SK-N-SH (cell line): ENCODE measurements at regions not wholly inside any gene's neighbourhood (a gene's known extent, or its start where the extent isn't known, plus 50 kb on each side); places are given as distances from the start of the nearest gene placed in this dataset.

Experiments used
- CTCF ChIA-PET: fragments of 300-600, 350-600 bp; formaldehyde crosslinking; extraction: SDS; loops from one replicate; lab custom pipeline; 2021; lab: Yijun Ruan, JAX
- POLR2A ChIA-PET: fragments of 350-600 bp; sonication (Branson Sonifier 250); formaldehyde crosslinking; extraction: SDS; loops from one replicate; lab custom pipeline; 2020; ENCODE audit warnings: antibody characterized with exemption, inconsistent platforms; lab: Yijun Ruan, JAX
- DNase-seq: peaks from one replicate; pipeline ENCODE4 v3.0.0; 2012
- H2AFZ ChIP-seq: fragments of 200-600 bp; sonication (generic); 2 replicates; pipeline ENCODE4 v1.8.1; 2016; ENCODE audit warnings: antibody characterized with exemption, mild to moderate bottlenecking, low read depth
- H3F3A ChIP-seq: fragments of 200-600 bp; sonication (generic); replicated peaks from 2 replicates; pipeline ENCODE3; 2016; ENCODE audit warnings: antibody characterized with exemption, mild to moderate bottlenecking; ENCODE audit not compliant: insufficient read depth
- H3K27ac ChIP-seq, 2 experiments: fragments of 200-500 bp in 1 of 2; fragments of 200-600 bp in 1 of 2; sonication (Bioruptor generic) in 1 of 2; sonication (generic), shearing (Covaris generic) in 1 of 2; 2 replicates each; pipeline versions ENCODE4 v1.5.1 to v1.6.1; 2014 to 2016; ENCODE audit warnings: low read depth in 2 of 2, inconsistent platforms in 1 of 2, low read length in 1 of 2, mild to moderate bottlenecking in 1 of 2, mixed read lengths in 1 of 2
- H3K27me3 ChIP-seq: fragments of 200-600 bp; sonication (generic), shearing (Covaris generic); 2 replicates; pipeline ENCODE4 v1.6.1; 2016; ENCODE audit warnings: mixed run types; ENCODE audit not compliant: insufficient read depth
- H3K36me3 ChIP-seq, 2 experiments: fragments of 200-500 bp in 1 of 2; fragments of 200-600 bp in 1 of 2; sonication (Bioruptor generic) in 1 of 2; sonication (generic) in 1 of 2; replicated peaks in 1 of 2; 2 replicates each; pipeline versions ENCODE3 to v1.5.1; 2014 to 2016; ENCODE audit warnings: low read length in 1 of 2, mild to moderate bottlenecking in 1 of 2; ENCODE audit not compliant: insufficient read depth in 2 of 2, control insufficient read depth in 1 of 2
- H3K4me1 ChIP-seq, 2 experiments: fragments of 200-500 bp in 1 of 2; fragments of 200-600 bp in 1 of 2; sonication (Bioruptor generic) in 1 of 2; sonication (generic), shearing (Covaris generic) in 1 of 2; 2 replicates each; pipeline versions ENCODE4 v1.5.1 to v1.6.1; 2014 to 2016; ENCODE audit warnings: low read depth in 1 of 2, low read length in 1 of 2, mixed run types in 1 of 2; ENCODE audit not compliant: insufficient read depth in 2 of 2, control insufficient read depth in 1 of 2
- H3K4me2 ChIP-seq: fragments of 200-600 bp; sonication (generic), shearing (Covaris generic); 2 replicates; pipeline ENCODE4 v1.6.1; 2017; ENCODE audit warnings: mixed run types
- H3K4me3 ChIP-seq, 2 experiments: fragments of 200-500 bp in 1 of 2; fragments of 200-600 bp in 1 of 2; sonication (Bioruptor generic) in 1 of 2; sonication (generic), shearing (Covaris generic) in 1 of 2; 2 replicates each; pipeline versions ENCODE4 v1.5.1 to v1.8.1; 2014 to 2016; ENCODE audit warnings: low read depth in 2 of 2, inconsistent platforms in 1 of 2, low read length in 1 of 2, mild to moderate bottlenecking in 1 of 2, mixed read lengths in 1 of 2, moderate library complexity in 1 of 2
- H3K79me2 ChIP-seq: fragments of 200-600 bp; sonication (generic); 2 replicates; pipeline ENCODE4 v1.8.1; 2017; ENCODE audit warnings: mild to moderate bottlenecking; ENCODE audit not compliant: insufficient read depth
- H3K9ac ChIP-seq: fragments of 200-600 bp; sonication (generic); 2 replicates; pipeline ENCODE4 v1.6.1; 2017; ENCODE audit warnings: mixed run types
- H3K9me2 ChIP-seq: fragments of 200-600 bp; sonication (generic); 2 replicates; pipeline ENCODE4 v1.6.1; 2017; ENCODE audit warnings: mixed run types
- H3K9me3 ChIP-seq: fragments of 200-600 bp; sonication (generic); 2 replicates; pipeline ENCODE4 v1.6.1; 2017; ENCODE audit warnings: mixed run types, mild to moderate bottlenecking, moderate library complexity
- H4K20me1 ChIP-seq: fragments of 200-600 bp; sonication (generic); 2 replicates; pipeline ENCODE4 v1.6.1; 2017; ENCODE audit warnings: mild to moderate bottlenecking, mixed run types; ENCODE audit not compliant: insufficient read depth
- CHD2 ChIP-seq: fragments of 150-350 bp; IDR thresholded peaks from 2 replicates; pipeline ENCODE4 v1.6.1; 2018; ENCODE audit warnings: low read length; ENCODE audit not compliant: partially characterized antibody
- ELF1 ChIP-seq: IDR thresholded peaks from 2 replicates; pipeline ENCODE4 v1.4.0; 2012
- EP300 ChIP-seq, 2 experiments: IDR thresholded peaks; 2 replicates each; pipeline versions ENCODE4 v1.4.0 to v1.6.1; 2012; ENCODE audit warnings: borderline replicate concordance in 1 of 2, low read depth in 1 of 2, low read length in 1 of 2
- FOSL2 ChIP-seq: IDR thresholded peaks from 2 replicates; pipeline ENCODE4 v1.4.0; 2012; ENCODE audit warnings: low read depth, mild to moderate bottlenecking, moderate library complexity, borderline replicate concordance
- FOXM1 ChIP-seq: IDR thresholded peaks from 2 replicates; pipeline ENCODE4 v1.4.0; 2012; ENCODE audit warnings: low read depth, mild to moderate bottlenecking
- JUND ChIP-seq: IDR thresholded peaks from 2 replicates; pipeline ENCODE4 v1.4.0; 2012
- NRF1 ChIP-seq: IDR thresholded peaks from 2 replicates; pipeline ENCODE4 v1.6.1; 2012; ENCODE audit warnings: low read depth, mild to moderate bottlenecking, low read length
- RCOR1 ChIP-seq: fragments of 150-350 bp; IDR thresholded peaks from 2 replicates; pipeline ENCODE4 v1.6.1; 2017; ENCODE audit warnings: antibody characterized with exemption, low read length
- REST ChIP-seq: IDR thresholded peaks from 2 replicates; pipeline ENCODE4 v1.6.1; 2012; ENCODE audit warnings: mild to moderate bottlenecking, low read depth, low read length, moderate library complexity
- SMC3 ChIP-seq: IDR thresholded peaks from 2 replicates; pipeline ENCODE4 v1.6.1; 2012; ENCODE audit warnings: low read depth, low read length, improper control_type of control experiment
- WGBS: methylation state at CpG from one replicate; pipeline ENCODE4 v1.1.6; 2017; ENCODE audit warnings: low lambda C conversion rate; 5-methylcytosine and 5-hydroxymethylcytosine counted together

GRCh38 chr1:219466766-219467165 is 146.1 kb downstream of the ZC3H11B start:
- no peaks in the 10 kb centered on the region for H4K20me1 ChIP-seq
- POLR2A ChIA-PET, result no interaction called here
- H3K4me2 ChIP-seq, result no peak overlapping the region
- CTCF ChIA-PET, result no interaction called here
- H2AFZ ChIP-seq, result no peak overlapping the region
- H3K4me1 ChIP-seq, result peaks cover 3 to 4% of the 10 kb centered on the region in 2 experiments; a peak in 2 of 4 replicates
- TF ChIP-seq ELF1, result no peak
- TF ChIP-seq NRF1, result no peak
- no peak for TF ChIP-seq SMC3
- TF ChIP-seq RCOR1, result no peak
- no peak for TF ChIP-seq CHD2
- no peak for TF ChIP-seq REST
- TF ChIP-seq EP300 (IDR thresholded peaks at IDR 0.05; ENCODE audit: borderline replicate concordance in 1 of 2, low read depth in 1 of 2, low read length in 1 of 2), result no peak
- no peak for TF ChIP-seq FOXM1
- TF ChIP-seq, all 33 proteins: peak for 0
- DNase-seq, result no peak
- no peak overlapping the region for H3K9ac ChIP-seq
- H3K36me3 ChIP-seq, result no peaks in the 10 kb centered on the region
- H3F3A ChIP-seq, result no peaks in the 10 kb centered on the region
- no peaks in the 10 kb centered on the region for H3K27me3 ChIP-seq
- H3K27ac ChIP-seq, result no peak overlapping the region
- H3K79me2 ChIP-seq, result no peaks in the 10 kb centered on the region
- H3K9me3 ChIP-seq, result no peaks in the 10 kb centered on the region
- no peak overlapping the region for H3K4me3 ChIP-seq
- H3K9me2 ChIP-seq, result no peaks in the 10 kb centered on the region

GRCh38 chr1:219465212-219466093 is 147.5 kb downstream of the ZC3H11B start:
- Histone ChIP-seq H2AFZ (peak overlapping the region; percentile 19; the same call in 1 of the 2 replicates), H3K27me3 (no peaks in the 10 kb centered on the region), H3K9me3 (no peaks in the 10 kb centered on the region), H3K36me3 (no peaks in the 10 kb centered on the region), H3K79me2 (no peaks in the 10 kb centered on the region)
- 89% methylated on average over 7 of the region's 7 CpGs for WGBS
- CTCF ChIA-PET, result no interaction called here
- TF ChIP-seq FOSL2, result 0 out of 2 replicates have a peak, but pooled peaks have one; percentile 11
- no peak for TF ChIP-seq JUND
- TF ChIP-seq, all 33 proteins: peak for 1
- POLR2A ChIA-PET, result no interaction called here
- no peaks in the 10 kb centered on the region for H4K20me1 ChIP-seq
- H3K27ac ChIP-seq, result peak overlapping the region in 1 of 2 experiments; percentile 30; a peak in 2 of 4 replicates
- peaks cover 4% of the 10 kb centered on the region in 2 experiments; a peak in 3 of 4 replicates for H3K4me1 ChIP-seq
- no peak overlapping the region for H3K4me2 ChIP-seq
- no peak for DNase-seq
- H3K9ac ChIP-seq, result no peak overlapping the region
- no peaks in the 10 kb centered on the region for H3K9me2 ChIP-seq
- no peaks in the 10 kb centered on the region for H3F3A ChIP-seq
- H3K4me3 ChIP-seq, result no peak overlapping the region
